ENCODE measurements at regions not wholly inside any gene's neighbourhood (a gene's known extent, or its start where the extent isn't known, plus 50 kb on each side); places are given as distances from the start of the nearest gene placed in this dataset.

- Histone ChIP-seq H2BK12ac (ENCODE audit: low read depth, low read length) (no peak overlapping the region), H3K14ac (ENCODE audit: insufficient read length) (no peak overlapping the region), H3K23ac (ENCODE audit: insufficient read length) (no peak overlapping the region), H3K9me3 (ENCODE audit: insufficient read depth in 2 of 2, low read depth in 1 of 2, low read length in 1 of 2) (no peaks in the 10 kb centered on the region), H3K4me2 (ENCODE audit: insufficient read depth in 1 of 2, low read depth in 2 of 2, low read length in 2 of 2) (no peak overlapping the region), H4K91ac (replicated peaks; ENCODE audit: insufficient read length, low read length) (no peak overlapping the region), H3K36me3 (ENCODE audit: control insufficient read depth in 2 of 4, insufficient read depth in 4 of 4, low read length in 3 of 4) (no peaks in the 10 kb centered on the region), H4K8ac (ENCODE audit: extremely low read depth, insufficient read depth, low read length) (no peak overlapping the region), H3K4ac (replicated peaks; ENCODE audit: insufficient read length, low read depth, low read length) (no peak overlapping the region), H3K4me3 (ENCODE audit: extremely low read depth in 1 of 4, insufficient read depth in 2 of 4, low read depth in 3 of 4, low read length in 4 of 4) (no peak overlapping the region), H3K23me2 (ENCODE audit: low read depth, low read length) (no peaks in the 10 kb centered on the region; the same call in 1 of the 2 replicates), H3K56ac (replicated peaks; ENCODE audit: insufficient read length, low read depth, low read length) (no peak overlapping the region), H3K79me2 (ENCODE audit: control insufficient read depth in 1 of 2, insufficient read depth in 2 of 2, low read length in 2 of 2) (no peaks in the 10 kb centered on the region), H4K5ac (ENCODE audit: insufficient read length, low read depth, low read length) (no peak overlapping the region), H3K4me1 (replicated peaks in 1 of 4; ENCODE audit: control insufficient read depth in 3 of 4, insufficient read depth in 4 of 4, low read length in 3 of 4) (no peaks in the 10 kb centered on the region; a peak in 2 of 7 replicates), H2BK120ac (replicated peaks; ENCODE audit: low read depth, low read length) (no peak overlapping the region), H2AFZ (ENCODE audit: low read length) (no peak overlapping the region), H3K27ac (ENCODE audit: low read depth, low read length) (no peak overlapping the region), H2BK20ac (ENCODE audit: low read length) (no peak overlapping the region), H3K9ac (replicated peaks in 1 of 4; ENCODE audit: extremely low read depth in 1 of 4, low read depth in 3 of 4, low read length in 3 of 4) (no peak overlapping the region), H2BK5ac (ENCODE audit: low read depth, low read length) (no peak overlapping the region), H3K27me3 (replicated peaks in 1 of 4; ENCODE audit: control insufficient read depth in 3 of 4, extremely low read depth in 1 of 4, insufficient read depth in 3 of 4, low read length in 3 of 4) (no peaks in the 10 kb centered on the region), H3K79me1 (ENCODE audit: low read depth, low read length) (no peaks in the 10 kb centered on the region), H2BK15ac (ENCODE audit: low read length) (no peak overlapping the region), H3K18ac (ENCODE audit: extremely low read depth, low read length) (no peak overlapping the region), H2AK5ac (ENCODE audit: low read depth, low read length) (no peak overlapping the region), H4K20me1 (replicated peaks in 1 of 2; ENCODE audit: control insufficient read depth in 1 of 2, insufficient read depth in 2 of 2, low read length in 2 of 2) (no peaks in the 10 kb centered on the region)
- 89% methylated on average over 13 of the region's 13 CpGs; no CpG with 5 or more reads in 1 of the 2 experiments for WGBS, 2 experiments (ENCODE audit: extremely low coverage in 1 of 2, insufficient coverage in 1 of 2, insufficient read length in 1 of 2, insufficient replicate concordance in 2 of 2, low coverage in 1 of 2, low lambda C conversion rate in 2 of 2, missing lambda C conversion rate in 1 of 2)
- DNase-seq (ENCODE audit: low read depth in 1 of 2, low spot score in 2 of 2) (no peak), FAIRE-seq (no peak)
- no peak for TF ChIP-seq BACH1 (IDR thresholded peaks at IDR 0.05; ENCODE audit: low read length)
- TF ChIP-seq POLR2A (IDR thresholded peaks at IDR 0.05; ENCODE audit: control extremely low read depth in 1 of 2, low read depth in 2 of 2, low read length in 2 of 2) = no peak
- no peak for TF ChIP-seq TEAD4 (IDR thresholded peaks at IDR 0.05; ENCODE audit: low read depth, low read length)
- TF ChIP-seq MAX (IDR thresholded peaks at IDR 0.05) = no peak
- no peak for TF ChIP-seq SP2 (IDR thresholded peaks at IDR 0.05; ENCODE audit: low read length)
- TF ChIP-seq CHD2 (IDR thresholded peaks at IDR 0.05; ENCODE audit: low read length) = no peak
- TF ChIP-seq JUN (IDR thresholded peaks at IDR 0.05; ENCODE audit: low read depth, low read length) = no peak
- TF ChIP-seq SUZ12 (IDR thresholded peaks at IDR 0.05; ENCODE audit: low read length) = no peak
- CTCF ChIA-PET (ENCODE audit: partially characterized antibody) = no interaction called here
- POLR2A ChIA-PET (ENCODE audit: partially characterized antibody) = no interaction called here
Measured at GRCh38 chr15:70493787-70494516, 269.4 kb downstream of the UACA start.

Measured in H1 (cell line).